Neuron (in vitro differentiated cells): ENCODE measurements at regions not wholly inside any gene's neighbourhood (a gene's known extent, or its start where the extent isn't known, plus 50 kb on each side); places are given as distances from the start of the nearest gene placed in this dataset.

Experiments used
- H2AFZ ChIP-seq: one replicate; pipeline ENCODE4 v1.6.1; 2013; ENCODE audit warnings: low read depth, mild to moderate bottlenecking, inconsistent platforms, low read length, moderate library complexity
- H3K27me3 ChIP-seq: one replicate; pipeline ENCODE4 v1.6.1; 2013; ENCODE audit warnings: low read length; ENCODE audit not compliant: insufficient read depth
- H3K36me3 ChIP-seq: one replicate; pipeline ENCODE4 v1.6.1; 2013; ENCODE audit warnings: low read length; ENCODE audit not compliant: insufficient read depth
- H3K4me1 ChIP-seq: one replicate; pipeline ENCODE4 v1.6.1; 2013; ENCODE audit warnings: low read length; ENCODE audit not compliant: insufficient read depth
- H3K4me3 ChIP-seq: 2 replicates; pipeline ENCODE4 v1.5.1; 2013; ENCODE audit warnings: mild to moderate bottlenecking, low read length, moderate library complexity
- H3K9me3 ChIP-seq: one replicate; pipeline ENCODE4 v1.6.1; 2013; ENCODE audit warnings: low read length

DNA sequence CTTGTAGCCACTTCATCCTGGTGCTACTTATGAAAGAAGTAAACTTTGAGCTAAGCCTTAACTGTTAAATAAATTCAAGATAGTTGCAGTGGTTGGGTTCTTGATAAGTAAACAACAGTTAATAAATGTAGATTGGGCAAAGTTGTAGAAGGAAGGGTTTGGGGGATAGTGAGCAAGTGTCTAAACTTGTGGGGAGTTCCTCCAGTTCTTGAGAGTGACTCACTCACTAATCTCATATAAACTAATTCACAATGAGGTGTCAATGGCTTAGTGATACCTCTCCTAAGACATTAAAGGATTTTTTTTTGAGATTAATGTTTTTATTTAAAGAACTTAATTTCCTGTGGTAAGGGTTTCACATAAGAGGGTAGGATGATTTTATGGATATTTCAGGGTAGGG, 507.4 kb downstream of the BMP2 start:
- H3K27me3 ChIP-seq = peaks cover 2% of the 10 kb centered on the region
- no peaks in the 10 kb centered on the region for H3K36me3 ChIP-seq
- H2AFZ ChIP-seq = no peak overlapping the region
- no peaks in the 10 kb centered on the region for H3K4me1 ChIP-seq
- no peaks in the 10 kb centered on the region for H3K9me3 ChIP-seq
- no peak overlapping the region for H3K4me3 ChIP-seq

GRCh38 chr20:7275645-7276237, 508.3 kb downstream of the BMP2 start:
- H2AFZ ChIP-seq = no peak overlapping the region
- H3K4me1 ChIP-seq = no peaks in the 10 kb centered on the region
- H3K9me3 ChIP-seq = no peaks in the 10 kb centered on the region
- H3K36me3 ChIP-seq = no peaks in the 10 kb centered on the region
- H3K4me3 ChIP-seq = no peak overlapping the region
- H3K27me3 ChIP-seq = peaks cover 2% of the 10 kb centered on the region

- Histone ChIP-seq H3K27me3 (peaks cover 2% of the 10 kb centered on the region), H3K36me3 (no peaks in the 10 kb centered on the region), H3K4me3 (no peak overlapping the region), H2AFZ (no peak overlapping the region), H3K9me3 (no peaks in the 10 kb centered on the region), H3K4me1 (no peaks in the 10 kb centered on the region)
Observed at GRCh38 chr20:7285918-7286556, 518.6 kb downstream of the BMP2 start.

- H3K9me3 ChIP-seq = no peaks in the 10 kb centered on the region
Observed at GRCh38 chr20:7291323-7291943, 523.9 kb downstream of the BMP2 start.

GRCh38 chr20:7291946-7292345, 524.5 kb downstream of the BMP2 start:
- no peaks in the 10 kb centered on the region for H3K4me1 ChIP-seq
- H3K27me3 ChIP-seq = no peaks in the 10 kb centered on the region
- no peak overlapping the region for H2AFZ ChIP-seq
- no peaks in the 10 kb centered on the region for H3K9me3 ChIP-seq
- no peaks in the 10 kb centered on the region for H3K36me3 ChIP-seq
- H3K4me3 ChIP-seq = no peak overlapping the region

More at GRCh38 chr20:7291323-7291943, 523.9 kb downstream of the BMP2 start:
- Histone ChIP-seq H3K4me3 (no peak overlapping the region), H2AFZ (no peak overlapping the region), H3K4me1 (no peaks in the 10 kb centered on the region), H3K36me3 (no peaks in the 10 kb centered on the region), H3K27me3 (peaks cover 2% of the 10 kb centered on the region)

GRCh38 chr20:7294816-7295360, 527.4 kb downstream of the BMP2 start:
- Histone ChIP-seq H3K4me3 (no peak overlapping the region), H2AFZ (no peak overlapping the region), H3K4me1 (no peaks in the 10 kb centered on the region), H3K9me3 (no peaks in the 10 kb centered on the region), H3K36me3 (no peaks in the 10 kb centered on the region), H3K27me3 (no peaks in the 10 kb centered on the region)

GRCh38 chr20:7301807-7302206, 534.3 kb downstream of the BMP2 start:
- no peaks in the 10 kb centered on the region for H3K36me3 ChIP-seq
- H2AFZ ChIP-seq = no peak overlapping the region
- H3K27me3 ChIP-seq = no peaks in the 10 kb centered on the region
- peaks cover 17% of the 10 kb centered on the region for H3K4me1 ChIP-seq
- no peaks in the 10 kb centered on the region for H3K9me3 ChIP-seq
- no peak overlapping the region for H3K4me3 ChIP-seq

- Histone ChIP-seq H3K4me3 (no peak overlapping the region), H3K4me1 (peaks cover 17% of the 10 kb centered on the region), H3K27me3 (no peaks in the 10 kb centered on the region), H3K9me3 (no peaks in the 10 kb centered on the region), H3K36me3 (no peaks in the 10 kb centered on the region), H2AFZ (no peak overlapping the region)
Observed at GRCh38 chr20:7302250-7302649, 534.8 kb downstream of the BMP2 start.

GRCh38 chr20:7305976-7306375, 538.5 kb downstream of the BMP2 start:
- Histone ChIP-seq H3K27me3 (no peaks in the 10 kb centered on the region), H3K36me3 (no peaks in the 10 kb centered on the region)

GRCh38 chr20:7308163-7308562, 540.7 kb downstream of the BMP2 start:
- no peaks in the 10 kb centered on the region for H3K36me3 ChIP-seq
- no peaks in the 10 kb centered on the region for H3K9me3 ChIP-seq
- peaks cover 3% of the 10 kb centered on the region for H3K4me1 ChIP-seq
- no peaks in the 10 kb centered on the region for H3K27me3 ChIP-seq
- H3K4me3 ChIP-seq = no peak overlapping the region
- no peak overlapping the region for H2AFZ ChIP-seq

More at GRCh38 chr20:7305976-7306375, 538.5 kb downstream of the BMP2 start:
- peak overlapping the region; percentile 23 for H2AFZ ChIP-seq
- peaks cover 17% of the 10 kb centered on the region for H3K4me1 ChIP-seq
- H3K4me3 ChIP-seq = no peak overlapping the region
- no peaks in the 10 kb centered on the region for H3K9me3 ChIP-seq

DNA sequence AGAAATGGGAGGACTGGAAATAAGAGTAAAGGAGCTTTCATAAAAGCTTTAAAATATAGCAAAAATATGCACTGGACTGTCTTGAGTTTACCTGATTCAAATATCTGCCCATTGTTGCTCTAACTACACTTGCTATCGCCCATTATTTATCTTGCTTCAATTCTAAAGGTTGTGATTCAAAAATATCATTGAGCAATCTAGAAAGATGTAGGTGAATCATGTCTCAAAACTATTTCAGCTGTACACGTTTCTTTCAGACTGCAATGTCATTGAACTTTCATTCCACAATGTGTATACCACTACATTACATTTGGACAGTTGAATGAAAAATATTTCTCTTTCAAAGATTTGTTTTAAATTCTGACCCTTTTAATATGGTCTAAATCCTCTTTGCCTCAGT, 545.6 kb downstream of the BMP2 start:
- H3K4me1 ChIP-seq = no peaks in the 10 kb centered on the region
- H3K36me3 ChIP-seq = no peaks in the 10 kb centered on the region
- H3K27me3 ChIP-seq = no peaks in the 10 kb centered on the region
- no peaks in the 10 kb centered on the region for H3K9me3 ChIP-seq
- no peak overlapping the region for H3K4me3 ChIP-seq
- H2AFZ ChIP-seq = no peak overlapping the region

- Histone ChIP-seq H3K36me3 (no peaks in the 10 kb centered on the region), H2AFZ (no peak overlapping the region), H3K27me3 (no peaks in the 10 kb centered on the region), H3K9me3 (no peaks in the 10 kb centered on the region), H3K4me3 (no peak overlapping the region), H3K4me1 (no peaks in the 10 kb centered on the region)
Observed at GRCh38 chr20:7323957-7324356, 556.5 kb downstream of the BMP2 start.

- no peaks in the 10 kb centered on the region for H3K9me3 ChIP-seq
- H3K4me1 ChIP-seq = no peaks in the 10 kb centered on the region
- H3K36me3 ChIP-seq = no peaks in the 10 kb centered on the region
- H3K27me3 ChIP-seq = no peaks in the 10 kb centered on the region
- no peak overlapping the region for H3K4me3 ChIP-seq
- no peak overlapping the region for H2AFZ ChIP-seq
Observed at GRCh38 chr20:7327810-7328209, 560.3 kb downstream of the BMP2 start.
